HG03108 (cell line): ENCODE measurements at regions not wholly inside any gene's neighbourhood (a gene's known extent, or its start where the extent isn't known, plus 50 kb on each side); places are given as distances from the start of the nearest gene placed in this dataset.

Source experiments
- ATAC-seq: cut with Tn5 transposase; IDR thresholded peaks from one replicate; pipeline ENCODE4 v1.9.1; 2021; ENCODE audit warnings: moderate library complexity; ENCODE audit not compliant: unreplicated experiment

DNA sequence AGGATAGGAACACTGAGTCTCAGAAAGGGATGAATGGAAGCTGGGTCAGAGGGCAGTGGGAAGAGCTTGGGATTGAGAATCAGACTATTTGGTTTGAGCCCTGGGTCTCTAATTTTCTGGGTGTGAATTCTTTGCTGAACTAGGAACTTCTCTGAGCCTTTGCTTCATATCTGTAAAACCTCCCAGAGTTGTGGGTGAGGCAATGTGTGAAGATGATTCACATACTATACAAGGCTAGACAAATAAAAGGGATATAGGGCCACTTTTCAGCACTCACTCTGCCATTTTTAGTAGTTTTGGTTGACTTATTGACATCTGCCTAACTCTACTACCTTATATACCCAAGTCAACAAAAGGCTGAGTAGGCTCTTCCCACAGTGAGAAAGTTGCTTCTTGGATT lies 77.7 kb upstream of the JUN start:
- ATAC-seq = no peak

GRCh38 chr1:58862728-58863385 lies 79.0 kb upstream of the JUN start:
- ATAC-seq = no peak

DNA sequence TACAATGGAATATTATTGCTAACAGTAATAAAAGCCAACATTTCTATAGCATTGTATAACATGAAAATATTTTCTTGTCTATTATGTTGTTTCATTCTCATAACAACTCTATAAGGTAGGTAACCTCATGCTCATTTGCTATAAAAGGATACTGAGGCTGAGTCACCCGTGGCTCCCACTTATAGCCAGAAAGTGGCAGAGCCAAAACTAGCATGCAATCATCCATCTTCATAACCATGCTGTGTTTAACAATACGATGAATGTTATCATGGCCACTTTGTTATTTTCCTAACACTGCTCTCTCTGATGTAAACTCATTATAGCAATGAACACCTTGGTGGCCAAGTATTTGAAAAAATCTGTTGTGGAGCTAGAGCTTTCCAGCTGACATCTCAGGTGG lies 80.8 kb upstream of the JUN start:
- ATAC-seq = no peak

DNA sequence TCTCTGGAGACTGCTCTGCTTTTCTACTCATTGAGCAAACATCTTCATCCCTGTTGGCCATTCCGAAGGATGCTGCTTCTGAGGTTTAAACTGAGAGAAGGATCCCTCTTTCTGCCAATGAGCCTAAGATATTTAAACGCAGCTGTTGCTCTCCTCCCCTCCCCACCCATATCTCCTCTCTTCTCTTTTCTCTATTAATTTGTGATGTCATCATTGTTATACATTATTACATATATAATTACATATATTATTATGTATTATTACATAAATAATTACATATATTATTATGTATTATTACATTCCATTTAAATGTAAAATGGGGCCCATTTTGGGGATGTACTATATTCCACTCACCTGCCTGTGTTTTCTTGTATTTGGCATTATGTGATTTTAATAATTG lies 82.7 kb upstream of the JUN start:
- ATAC-seq = no peak

- ATAC-seq = no peak
Observed at GRCh38 chr1:58869638-58870297, 85.9 kb upstream of the JUN start.

- no peak for ATAC-seq
Observed at GRCh38 chr1:58870298-58870676, 86.4 kb upstream of the JUN start.

DNA sequence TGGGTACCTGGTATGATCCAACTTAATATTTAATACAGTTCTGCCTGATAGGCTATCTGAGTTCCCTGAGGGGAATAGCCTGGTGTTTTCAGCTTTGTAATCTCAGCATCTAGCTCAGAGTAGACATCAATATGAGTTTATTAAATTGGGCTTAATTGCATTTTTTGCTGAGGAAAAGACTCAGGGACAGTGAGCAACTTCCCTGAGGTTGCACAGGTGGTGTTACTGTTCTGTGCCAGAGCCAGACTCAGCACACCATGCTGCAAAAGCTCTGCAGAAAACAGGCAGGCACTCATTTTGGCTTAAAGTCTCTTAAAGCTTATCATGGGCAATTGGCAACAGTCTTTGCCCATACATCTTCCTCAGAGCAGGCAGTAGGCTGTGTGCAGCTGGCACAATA lies 90.5 kb upstream of the JUN start:
- no peak for ATAC-seq

GRCh38 chr1:58874757-58875755 lies 91.2 kb upstream of the JUN start:
- no peak for ATAC-seq

DNA sequence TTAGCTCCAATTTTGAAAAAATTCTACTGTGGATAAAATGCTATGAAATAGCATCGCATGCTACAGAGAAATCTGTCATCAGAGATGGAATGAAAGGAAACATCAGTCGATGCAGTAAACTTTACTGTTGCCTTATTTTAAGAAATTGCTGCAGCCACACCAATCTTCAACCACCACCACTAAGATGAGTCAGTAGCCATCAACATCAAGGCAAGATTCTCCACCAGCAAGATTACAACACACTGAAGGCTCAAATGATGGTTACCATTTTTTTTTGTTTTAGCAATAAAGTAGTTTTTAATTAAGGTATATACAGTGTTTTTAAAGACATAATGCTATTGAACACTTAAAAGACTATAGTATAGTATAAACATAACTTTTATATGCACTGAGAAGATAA lies 95.6 kb upstream of the JUN start:
- ATAC-seq = no peak

- no peak for ATAC-seq
Observed at GRCh38 chr1:58880592-58880991, 96.7 kb upstream of the JUN start.

- ATAC-seq = no peak
Observed at GRCh38 chr1:58881471-58881994, 97.7 kb upstream of the JUN start.

DNA sequence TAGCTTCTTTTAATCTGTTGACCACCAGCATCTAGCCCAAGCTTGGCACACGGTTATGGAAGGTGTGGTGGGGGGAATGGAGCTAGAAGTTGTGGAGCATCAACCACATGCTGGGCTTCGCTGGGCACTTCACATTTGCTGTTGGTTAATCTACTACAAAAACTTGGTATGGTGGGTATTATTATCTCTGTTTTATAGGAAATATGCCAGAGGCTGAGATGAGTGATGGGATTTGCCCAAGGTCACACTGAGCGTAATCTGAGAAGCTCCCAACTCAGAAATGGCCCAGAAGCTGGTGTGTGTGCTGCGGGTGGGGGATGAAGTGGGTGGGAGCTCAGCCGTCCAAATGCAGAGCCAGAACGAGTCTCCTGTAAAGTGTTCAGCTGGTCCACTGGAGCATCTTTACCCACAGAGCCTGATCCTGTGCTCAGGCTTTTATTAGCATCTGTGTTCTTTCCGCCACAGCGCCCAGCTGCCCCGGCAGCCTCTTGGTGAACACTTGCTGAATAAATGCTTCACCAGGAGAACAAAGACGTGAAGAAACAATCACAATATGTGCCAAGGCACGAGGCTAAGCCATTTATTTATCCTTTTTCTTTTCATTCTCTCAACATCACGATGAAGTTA lies 98.6 kb upstream of the JUN start:
- no peak for ATAC-seq

DNA sequence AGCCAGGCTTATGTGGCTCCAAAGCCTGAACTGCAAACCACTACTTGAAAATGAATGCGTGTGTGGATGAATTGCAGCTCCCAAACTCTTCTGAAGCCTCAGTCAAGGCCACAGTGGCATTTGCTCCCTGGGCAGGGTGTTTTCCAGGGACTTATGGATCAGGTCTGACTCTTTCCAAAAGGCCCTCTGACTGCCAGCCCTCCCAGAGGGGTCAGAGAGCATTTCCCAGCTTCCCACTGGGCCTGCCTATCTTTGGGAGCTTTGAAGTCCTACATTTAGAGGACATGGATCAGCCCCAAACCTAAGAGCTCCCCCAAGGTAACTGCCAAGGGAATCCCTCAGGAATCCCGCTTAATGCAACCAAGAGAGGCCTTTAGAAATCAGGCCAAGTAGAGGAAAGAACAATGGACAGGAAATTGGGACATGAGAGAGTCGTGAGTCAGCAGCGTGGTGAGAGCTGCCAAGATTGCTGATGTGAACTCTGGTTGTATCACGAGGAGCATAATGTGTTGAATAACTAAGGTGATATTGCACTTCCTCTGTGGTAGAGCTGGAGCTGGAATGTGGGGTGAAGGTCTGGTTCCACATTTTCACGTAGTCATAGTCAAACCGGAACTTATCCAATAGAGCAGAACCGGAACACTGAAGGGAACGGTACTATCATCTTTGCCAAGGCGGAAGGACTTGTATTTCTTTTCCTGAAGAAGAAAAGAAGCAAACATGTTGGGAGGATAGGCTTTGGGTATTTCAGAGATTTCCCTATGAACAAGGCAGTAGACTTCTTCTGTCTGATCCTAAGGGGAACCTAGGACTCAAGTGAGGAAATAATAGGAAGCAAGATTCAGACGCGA lies 99.4 kb upstream of the JUN start:
- no peak for ATAC-seq

DNA sequence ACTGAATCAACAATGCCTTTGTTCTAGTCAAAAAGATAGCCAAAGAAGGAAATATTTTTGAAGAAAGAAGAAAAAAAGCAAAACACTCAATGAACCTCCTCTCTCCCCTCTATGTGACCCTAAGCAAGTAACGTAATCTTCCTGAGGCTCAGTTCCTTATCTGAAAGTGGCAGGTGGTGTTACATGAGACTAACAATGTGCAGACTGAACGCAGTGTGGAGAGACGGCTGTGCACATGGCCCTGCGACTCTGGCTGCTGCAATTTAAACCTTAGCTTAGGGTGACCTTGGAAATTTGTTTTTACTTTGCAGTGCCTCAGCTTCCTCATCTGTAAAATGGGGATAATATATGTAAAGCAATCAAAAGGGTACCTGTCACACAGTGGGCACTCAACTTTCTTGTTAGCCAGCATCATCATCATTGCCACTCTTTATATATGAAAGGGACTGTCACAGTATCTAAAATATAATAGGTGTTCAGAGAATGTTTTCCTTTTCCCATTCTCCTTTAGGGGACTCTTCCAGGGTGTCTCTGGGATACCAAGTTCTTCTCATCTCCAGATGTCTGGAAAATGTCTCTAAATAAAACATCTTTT lies 100.1 kb upstream of the JUN start:
- ATAC-seq = no peak

DNA sequence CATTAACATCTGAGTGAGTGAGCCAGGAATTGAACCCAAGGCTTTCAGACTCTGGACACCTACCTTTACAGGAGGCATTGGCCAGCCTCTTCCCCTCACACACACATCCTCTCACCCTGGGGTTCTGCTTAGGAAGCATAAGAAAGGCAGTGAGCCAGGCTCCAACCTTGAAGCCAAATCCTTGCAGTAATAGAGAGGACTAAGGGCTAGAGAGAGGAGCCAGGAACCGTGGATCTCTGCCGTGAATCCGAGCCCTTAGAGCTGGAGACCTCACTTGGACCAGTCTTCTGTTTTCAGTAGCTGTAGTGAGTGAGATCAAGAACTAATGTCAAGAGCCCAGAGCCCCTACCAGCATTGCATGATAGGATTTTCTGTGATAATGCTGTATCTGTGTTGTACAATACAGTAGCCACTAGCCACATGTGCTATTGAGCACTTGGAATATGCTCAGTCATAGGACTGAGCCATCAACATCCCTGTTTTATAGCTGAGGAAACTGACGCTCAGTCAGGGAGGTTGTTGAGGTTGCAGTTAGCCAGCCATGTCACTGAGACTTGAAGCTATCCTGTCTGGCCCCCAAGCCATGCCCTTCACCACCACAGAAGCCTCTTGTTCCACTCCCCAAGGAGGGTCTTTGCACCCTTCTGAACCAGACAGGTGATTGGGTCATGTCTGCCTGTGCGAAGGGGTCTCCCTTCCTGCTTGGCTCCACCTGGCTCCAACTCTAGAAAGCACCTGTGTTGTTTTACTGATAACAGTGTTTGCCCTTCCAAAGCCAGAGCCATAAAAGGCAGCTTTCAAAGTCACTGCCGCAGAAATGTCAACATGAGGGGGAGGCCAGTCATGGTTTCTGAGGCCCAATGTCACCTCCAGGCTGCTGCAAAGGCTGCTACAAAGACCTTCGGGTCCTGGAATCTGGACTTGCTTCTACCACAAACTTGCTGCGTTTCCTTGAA lies 101.1 kb upstream of the JUN start:
- no peak for ATAC-seq

GRCh38 chr1:58885998-58886397 lies 102.2 kb upstream of the JUN start:
- no peak for ATAC-seq

DNA sequence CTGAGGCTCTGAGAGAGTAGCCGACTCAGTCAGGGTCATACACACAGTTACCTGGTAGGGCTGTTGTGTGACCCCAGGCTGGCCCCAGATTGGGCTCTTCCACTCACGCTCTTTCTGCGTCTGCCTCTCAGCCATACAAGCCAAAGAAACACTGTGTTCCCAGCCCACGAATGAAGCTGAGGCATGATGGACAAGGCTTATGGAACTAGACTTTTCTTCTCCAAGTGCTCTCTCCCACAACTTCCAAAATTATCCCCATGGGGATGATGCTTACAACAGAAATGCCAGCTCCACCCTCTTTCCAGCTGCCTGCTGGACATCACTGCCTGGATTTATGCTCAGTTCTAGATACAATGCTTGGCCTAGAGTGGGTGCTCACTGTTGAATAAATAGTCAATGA lies 102.8 kb upstream of the JUN start:
- no peak for ATAC-seq

DNA sequence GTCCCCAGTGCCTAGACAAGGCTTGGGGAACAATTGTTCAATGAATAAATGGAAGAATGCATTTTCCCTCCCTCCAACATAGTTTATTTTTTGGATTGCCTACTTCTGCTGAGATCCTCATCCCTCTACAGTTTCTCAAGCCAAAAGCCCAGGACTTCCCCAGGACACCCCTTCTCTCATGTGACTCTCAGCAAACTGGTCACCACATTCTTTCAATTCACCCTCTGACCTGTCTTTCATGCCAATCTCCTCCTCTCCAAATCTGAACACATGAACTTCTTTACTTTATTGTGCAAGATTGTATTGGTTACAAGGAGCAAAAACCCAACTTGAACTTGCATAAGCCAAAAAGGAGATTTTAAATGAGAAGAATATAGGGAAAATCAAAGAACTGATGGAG lies 103.2 kb upstream of the JUN start:
- ATAC-seq = no peak

GRCh38 chr1:58888833-58889232 lies 105.0 kb upstream of the JUN start:
- no peak for ATAC-seq
